Activated T-cell treated with anti-CD3 and anti-CD28 coated beads, Interleukin-2, amount 50 U/mL, for 24 hours (primary cell): ENCODE measurements at regions not wholly inside any gene's neighbourhood (a gene's known extent, or its start where the extent isn't known, plus 50 kb on each side); places are given as distances from the start of the nearest gene placed in this dataset.
A peak's percentile ranks its signal among the peaks of the same experiment; 100 is the strongest.

Experiments
- DNase-seq: peaks from one replicate; pipeline ENCODE4 v3.0.0-alpha.2; 2020
- H3K27ac Mint-ChIP-seq: 2 replicates; pipeline ENCODE4 v1.8.0; 2020; ENCODE audit warnings: mild to moderate bottlenecking, mixed read lengths
- H3K27me3 Mint-ChIP-seq: 2 replicates; pipeline ENCODE4 v1.8.0; 2020; ENCODE audit warnings: mixed read lengths
- H3K36me3 Mint-ChIP-seq: 2 replicates; pipeline ENCODE4 v1.8.0; 2020; ENCODE audit warnings: low read depth, mixed read lengths
- H3K4me1 Mint-ChIP-seq: 2 replicates; pipeline ENCODE4 v1.8.0; 2020; ENCODE audit warnings: low read depth, mixed read lengths
- H3K4me3 Mint-ChIP-seq: 2 replicates; pipeline ENCODE4 v1.8.0; 2020; ENCODE audit warnings: mild to moderate bottlenecking, moderate library complexity, mixed read lengths
- H3K9me3 Mint-ChIP-seq: 2 replicates; pipeline ENCODE4 v1.8.0; 2020; ENCODE audit warnings: mixed read lengths

GRCh38 chr2:104340162-104340561 is 513.8 kb upstream of the POU3F3 start:
- Mint-ChIP-seq H3K4me3 (no peak overlapping the region), H3K4me1 (no peaks in the 10 kb centered on the region), H3K27me3 (peaks cover 8% of the 10 kb centered on the region), H3K27ac (no peak overlapping the region), H3K36me3 (no peaks in the 10 kb centered on the region), H3K9me3 (no peaks in the 10 kb centered on the region)
- DNase-seq, result no peak

GRCh38 chr2:104340879-104341828 is 512.8 kb upstream of the POU3F3 start:
- no peaks in the 10 kb centered on the region for H3K4me1 Mint-ChIP-seq
- H3K36me3 Mint-ChIP-seq, result no peaks in the 10 kb centered on the region
- peaks cover 8% of the 10 kb centered on the region for H3K27me3 Mint-ChIP-seq
- H3K9me3 Mint-ChIP-seq, result no peaks in the 10 kb centered on the region
- DNase-seq, result no peak
- H3K4me3 Mint-ChIP-seq, result no peak overlapping the region
- no peak overlapping the region for H3K27ac Mint-ChIP-seq

GRCh38 chr2:104344306-104344705 is 509.6 kb upstream of the POU3F3 start:
- Mint-ChIP-seq H3K27me3 (peaks cover 8% of the 10 kb centered on the region), H3K36me3 (no peaks in the 10 kb centered on the region), H3K9me3 (no peaks in the 10 kb centered on the region), H3K27ac (no peak overlapping the region), H3K4me3 (no peak overlapping the region), H3K4me1 (no peaks in the 10 kb centered on the region)
- no peak for DNase-seq

- no peaks in the 10 kb centered on the region for H3K9me3 Mint-ChIP-seq
- no peaks in the 10 kb centered on the region for H3K36me3 Mint-ChIP-seq
- H3K4me3 Mint-ChIP-seq, result no peak overlapping the region
- H3K27ac Mint-ChIP-seq, result no peak overlapping the region
- peaks cover 8% of the 10 kb centered on the region for H3K27me3 Mint-ChIP-seq
- H3K4me1 Mint-ChIP-seq, result no peaks in the 10 kb centered on the region
- DNase-seq, result no peak
Observed at GRCh38 chr2:104344985-104345384, 508.9 kb upstream of the POU3F3 start.

GRCh38 chr2:104358122-104358521 is 495.8 kb upstream of the POU3F3 start:
- H3K27me3 Mint-ChIP-seq, result no peaks in the 10 kb centered on the region
- DNase-seq, result no peak
- H3K4me1 Mint-ChIP-seq, result no peaks in the 10 kb centered on the region
- no peak overlapping the region for H3K4me3 Mint-ChIP-seq
- no peaks in the 10 kb centered on the region for H3K36me3 Mint-ChIP-seq
- H3K9me3 Mint-ChIP-seq, result no peaks in the 10 kb centered on the region
- H3K27ac Mint-ChIP-seq, result no peak overlapping the region

GRCh38 chr2:104361414-104361813 is 492.5 kb upstream of the POU3F3 start:
- no peak overlapping the region for H3K27ac Mint-ChIP-seq
- no peak overlapping the region for H3K4me3 Mint-ChIP-seq
- no peaks in the 10 kb centered on the region for H3K9me3 Mint-ChIP-seq
- DNase-seq, result no peak
- H3K4me1 Mint-ChIP-seq, result no peaks in the 10 kb centered on the region
- H3K36me3 Mint-ChIP-seq, result no peaks in the 10 kb centered on the region
- no peaks in the 10 kb centered on the region for H3K27me3 Mint-ChIP-seq

GRCh38 chr2:104368089-104368488 is 485.8 kb upstream of the POU3F3 start:
- Mint-ChIP-seq H3K9me3 (no peaks in the 10 kb centered on the region), H3K27me3 (no peaks in the 10 kb centered on the region), H3K36me3 (no peaks in the 10 kb centered on the region), H3K4me1 (no peaks in the 10 kb centered on the region), H3K4me3 (no peak overlapping the region), H3K27ac (no peak overlapping the region)
- no peak for DNase-seq

- Mint-ChIP-seq H3K27ac (no peak overlapping the region), H3K9me3 (no peaks in the 10 kb centered on the region), H3K4me1 (no peaks in the 10 kb centered on the region), H3K36me3 (no peaks in the 10 kb centered on the region), H3K4me3 (no peak overlapping the region), H3K27me3 (no peaks in the 10 kb centered on the region)
- no peak for DNase-seq
Observed at GRCh38 chr2:104371087-104371781, 482.7 kb upstream of the POU3F3 start.

GRCh38 chr2:104375206-104375605 is 478.7 kb upstream of the POU3F3 start:
- Mint-ChIP-seq H3K4me1 (peaks cover 11% of the 10 kb centered on the region), H3K4me3 (no peak overlapping the region), H3K27me3 (no peaks in the 10 kb centered on the region), H3K27ac (no peak overlapping the region), H3K9me3 (no peaks in the 10 kb centered on the region), H3K36me3 (no peaks in the 10 kb centered on the region)
- DNase-seq, result no peak

- H3K4me3 Mint-ChIP-seq, result peak overlapping the region; percentile 76
- peak; percentile 47 for DNase-seq
- no peaks in the 10 kb centered on the region for H3K9me3 Mint-ChIP-seq
- H3K4me1 Mint-ChIP-seq, result peaks cover 11% of the 10 kb centered on the region
- no peaks in the 10 kb centered on the region for H3K36me3 Mint-ChIP-seq
- no peaks in the 10 kb centered on the region for H3K27me3 Mint-ChIP-seq
- peak overlapping the region; percentile 89 for H3K27ac Mint-ChIP-seq
Observed at GRCh38 chr2:104378853-104379374, 475.0 kb upstream of the POU3F3 start.

GRCh38 chr2:104384961-104385360 is 469.0 kb upstream of the POU3F3 start:
- Mint-ChIP-seq H3K4me3 (no peak overlapping the region), H3K27ac (no peak overlapping the region)

GRCh38 chr2:104385743-104386142 is 468.2 kb upstream of the POU3F3 start:
- DNase-seq, result no peak
- Mint-ChIP-seq H3K4me1 (no peaks in the 10 kb centered on the region), H3K4me3 (no peak overlapping the region), H3K27ac (no peak overlapping the region), H3K9me3 (peaks cover 2% of the 10 kb centered on the region), H3K27me3 (peaks cover 4% of the 10 kb centered on the region), H3K36me3 (no peaks in the 10 kb centered on the region)

More at GRCh38 chr2:104384961-104385360, 469.0 kb upstream of the POU3F3 start:
- H3K36me3 Mint-ChIP-seq, result no peaks in the 10 kb centered on the region
- H3K4me1 Mint-ChIP-seq, result no peaks in the 10 kb centered on the region
- DNase-seq, result no peak
- H3K27me3 Mint-ChIP-seq, result peaks cover 4% of the 10 kb centered on the region
- peaks cover 2% of the 10 kb centered on the region for H3K9me3 Mint-ChIP-seq

- Mint-ChIP-seq H3K27ac (no peak overlapping the region), H3K36me3 (no peaks in the 10 kb centered on the region), H3K4me1 (no peaks in the 10 kb centered on the region), H3K9me3 (peaks cover 2% of the 10 kb centered on the region), H3K27me3 (peaks cover 8% of the 10 kb centered on the region), H3K4me3 (no peak overlapping the region)
- no peak for DNase-seq
Observed at GRCh38 chr2:104388296-104388695, 465.6 kb upstream of the POU3F3 start.

GRCh38 chr2:104402825-104403224 is 451.1 kb upstream of the POU3F3 start:
- no peak overlapping the region for H3K27ac Mint-ChIP-seq
- H3K36me3 Mint-ChIP-seq, result no peaks in the 10 kb centered on the region
- no peaks in the 10 kb centered on the region for H3K4me1 Mint-ChIP-seq
- no peak overlapping the region for H3K4me3 Mint-ChIP-seq
- peaks cover 8% of the 10 kb centered on the region for H3K27me3 Mint-ChIP-seq
- DNase-seq, result no peak
- no peaks in the 10 kb centered on the region for H3K9me3 Mint-ChIP-seq

- DNase-seq, result no peak
- Mint-ChIP-seq H3K27ac (no peak overlapping the region), H3K36me3 (no peaks in the 10 kb centered on the region), H3K4me1 (no peaks in the 10 kb centered on the region), H3K4me3 (no peak overlapping the region), H3K9me3 (no peaks in the 10 kb centered on the region), H3K27me3 (peaks cover 4% of the 10 kb centered on the region)
Observed at GRCh38 chr2:104404526-104404925, 449.4 kb upstream of the POU3F3 start.
